ENCODE measurements at regions not wholly inside any gene's neighbourhood (a gene's known extent, or its start where the extent isn't known, plus 50 kb on each side); places are given as distances from the start of the nearest gene placed in this dataset.

- Histone ChIP-seq H3K9me3 (no peaks in the 10 kb centered on the region), H3K27me3 (no peaks in the 10 kb centered on the region), H3K4me1 (no peaks in the 10 kb centered on the region), H3K9ac (no peak overlapping the region), H3K27ac (no peak overlapping the region), H4K20me1 (no peaks in the 10 kb centered on the region), H3K4me2 (no peak overlapping the region), H3K36me3 (no peaks in the 10 kb centered on the region), H3K4me3 (no peak overlapping the region)
- no peak for TF ChIP-seq Cebpa-rat (IDR thresholded peaks at IDR 0.05)
Measured at GRCh38 chr10:129110780-129111179, 356.3 kb upstream of the MGMT start.

- no peaks in the 10 kb centered on the region for H3K4me1 ChIP-seq
- TF ChIP-seq Cebpa-rat (IDR thresholded peaks at IDR 0.05) = no peak
Measured at GRCh38 chr10:129111922-129112321, 355.1 kb upstream of the MGMT start.

GRCh38 chr10:129114588-129114987 lies 352.5 kb upstream of the MGMT start:
- H3K27ac ChIP-seq = no peak overlapping the region
- H3K9me3 ChIP-seq = no peaks in the 10 kb centered on the region
- no peak overlapping the region for H3K9ac ChIP-seq
- H3K4me2 ChIP-seq = no peak overlapping the region
- no peaks in the 10 kb centered on the region for H3K36me3 ChIP-seq
- no peaks in the 10 kb centered on the region for H3K4me1 ChIP-seq
- no peaks in the 10 kb centered on the region for H4K20me1 ChIP-seq
- TF ChIP-seq Cebpa-rat (IDR thresholded peaks at IDR 0.05) = no peak
- H3K4me3 ChIP-seq = no peak overlapping the region
- no peaks in the 10 kb centered on the region for H3K27me3 ChIP-seq

More at GRCh38 chr10:129111922-129112321, 355.1 kb upstream of the MGMT start:
- H3K4me2 ChIP-seq = no peak overlapping the region
- H3K36me3 ChIP-seq = no peaks in the 10 kb centered on the region
- no peaks in the 10 kb centered on the region for H3K27me3 ChIP-seq
- H3K9ac ChIP-seq = no peak overlapping the region
- H3K27ac ChIP-seq = no peak overlapping the region
- H3K9me3 ChIP-seq = no peaks in the 10 kb centered on the region
- no peak overlapping the region for H3K4me3 ChIP-seq
- H4K20me1 ChIP-seq = no peaks in the 10 kb centered on the region

GRCh38 chr10:129116371-129116770 lies 350.7 kb upstream of the MGMT start:
- Histone ChIP-seq H3K9ac (no peak overlapping the region), H3K4me1 (no peaks in the 10 kb centered on the region), H3K27ac (no peak overlapping the region), H3K4me2 (no peak overlapping the region), H3K4me3 (no peak overlapping the region), H3K27me3 (no peaks in the 10 kb centered on the region), H3K9me3 (no peaks in the 10 kb centered on the region), H4K20me1 (no peaks in the 10 kb centered on the region), H3K36me3 (no peaks in the 10 kb centered on the region)
- TF ChIP-seq Cebpa-rat (IDR thresholded peaks at IDR 0.05) = no peak

GRCh38 chr10:129120441-129120840 lies 346.6 kb upstream of the MGMT start:
- H3K27me3 ChIP-seq = no peaks in the 10 kb centered on the region
- no peaks in the 10 kb centered on the region for H3K4me1 ChIP-seq
- H3K27ac ChIP-seq = no peak overlapping the region

GRCh38 chr10:129122846-129123245 lies 344.2 kb upstream of the MGMT start:
- Histone ChIP-seq H3K27ac (no peak overlapping the region), H3K27me3 (no peaks in the 10 kb centered on the region), H3K36me3 (no peaks in the 10 kb centered on the region), H3K4me3 (no peak overlapping the region), H3K4me1 (no peaks in the 10 kb centered on the region), H3K9ac (no peak overlapping the region), H3K9me3 (no peaks in the 10 kb centered on the region; the same call in 1 of the 2 replicates), H4K20me1 (no peaks in the 10 kb centered on the region), H3K4me2 (no peak overlapping the region)
- TF ChIP-seq Cebpa-rat (IDR thresholded peaks at IDR 0.05) = no peak

More at GRCh38 chr10:129120441-129120840, 346.6 kb upstream of the MGMT start:
- H4K20me1 ChIP-seq = no peaks in the 10 kb centered on the region
- no peaks in the 10 kb centered on the region for H3K9me3 ChIP-seq
- no peak overlapping the region for H3K4me3 ChIP-seq
- no peaks in the 10 kb centered on the region for H3K36me3 ChIP-seq
- no peak overlapping the region for H3K4me2 ChIP-seq
- H3K9ac ChIP-seq = no peak overlapping the region
- TF ChIP-seq Cebpa-rat (IDR thresholded peaks at IDR 0.05) = no peak

GRCh38 chr10:129123428-129123827 lies 343.6 kb upstream of the MGMT start:
- no peak overlapping the region for H3K27ac ChIP-seq
- no peak overlapping the region for H3K4me2 ChIP-seq
- H3K9me3 ChIP-seq = no peaks in the 10 kb centered on the region; the same call in 1 of the 2 replicates
- no peaks in the 10 kb centered on the region for H3K4me1 ChIP-seq
- no peak overlapping the region for H3K9ac ChIP-seq
- H3K4me3 ChIP-seq = no peak overlapping the region
- TF ChIP-seq Cebpa-rat (IDR thresholded peaks at IDR 0.05) = no peak
- no peaks in the 10 kb centered on the region for H3K27me3 ChIP-seq
- H4K20me1 ChIP-seq = no peaks in the 10 kb centered on the region
- H3K36me3 ChIP-seq = no peaks in the 10 kb centered on the region

GRCh38 chr10:129126982-129127381 lies 340.1 kb upstream of the MGMT start:
- no peaks in the 10 kb centered on the region for H3K4me1 ChIP-seq
- no peaks in the 10 kb centered on the region for H3K36me3 ChIP-seq
- no peak overlapping the region for H3K4me3 ChIP-seq

GRCh38 chr10:129131457-129132132 lies 335.4 kb upstream of the MGMT start:
- Histone ChIP-seq H4K20me1 (no peaks in the 10 kb centered on the region), H3K36me3 (no peaks in the 10 kb centered on the region), H3K4me3 (no peak overlapping the region), H3K4me2 (no peak overlapping the region), H3K4me1 (no peaks in the 10 kb centered on the region), H3K9ac (no peak overlapping the region), H3K27me3 (no peaks in the 10 kb centered on the region), H3K27ac (no peak overlapping the region), H3K9me3 (no peaks in the 10 kb centered on the region)
- no peak for TF ChIP-seq Cebpa-rat (IDR thresholded peaks at IDR 0.05)

More at GRCh38 chr10:129126982-129127381, 340.1 kb upstream of the MGMT start:
- H4K20me1 ChIP-seq = no peaks in the 10 kb centered on the region
- no peak overlapping the region for H3K4me2 ChIP-seq
- H3K9ac ChIP-seq = no peak overlapping the region
- H3K27me3 ChIP-seq = no peaks in the 10 kb centered on the region
- no peak overlapping the region for H3K27ac ChIP-seq
- H3K9me3 ChIP-seq = no peaks in the 10 kb centered on the region; the same call in 1 of the 2 replicates
- no peak for TF ChIP-seq Cebpa-rat (IDR thresholded peaks at IDR 0.05)

- Histone ChIP-seq H3K27me3 (no peaks in the 10 kb centered on the region), H4K20me1 (no peaks in the 10 kb centered on the region), H3K4me2 (no peak overlapping the region), H3K4me1 (no peaks in the 10 kb centered on the region), H3K9ac (no peak overlapping the region), H3K4me3 (no peak overlapping the region), H3K36me3 (no peaks in the 10 kb centered on the region), H3K9me3 (no peaks in the 10 kb centered on the region), H3K27ac (no peak overlapping the region)
- no peak for TF ChIP-seq Cebpa-rat (IDR thresholded peaks at IDR 0.05)
Measured at GRCh38 chr10:129133856-129134255, 333.2 kb upstream of the MGMT start.
